ENCODE measurements at regions not wholly inside any gene's neighbourhood (a gene's known extent, or its start where the extent isn't known, plus 50 kb on each side); places are given as distances from the start of the nearest gene placed in this dataset.

DNA sequence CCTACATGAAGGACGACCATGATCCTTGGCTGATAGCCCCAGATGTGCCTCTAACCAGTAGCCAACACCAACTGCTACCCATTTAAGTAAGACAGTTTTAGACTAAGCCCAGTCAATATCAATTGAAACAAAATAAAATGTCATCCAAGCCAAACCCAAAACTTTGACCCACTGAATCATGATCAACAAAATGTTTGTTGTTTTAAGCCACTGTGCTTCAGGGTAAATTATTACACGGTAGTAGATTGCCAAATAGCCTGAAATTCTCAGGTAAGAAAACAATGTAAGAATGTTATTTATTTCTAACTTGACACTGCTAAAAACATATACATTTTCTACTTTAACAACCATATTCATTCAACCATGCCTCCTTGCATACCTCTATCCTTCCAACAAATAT lies 105.5 kb upstream of the PAPPA start:
- TF ChIP-seq, protein P1, sequence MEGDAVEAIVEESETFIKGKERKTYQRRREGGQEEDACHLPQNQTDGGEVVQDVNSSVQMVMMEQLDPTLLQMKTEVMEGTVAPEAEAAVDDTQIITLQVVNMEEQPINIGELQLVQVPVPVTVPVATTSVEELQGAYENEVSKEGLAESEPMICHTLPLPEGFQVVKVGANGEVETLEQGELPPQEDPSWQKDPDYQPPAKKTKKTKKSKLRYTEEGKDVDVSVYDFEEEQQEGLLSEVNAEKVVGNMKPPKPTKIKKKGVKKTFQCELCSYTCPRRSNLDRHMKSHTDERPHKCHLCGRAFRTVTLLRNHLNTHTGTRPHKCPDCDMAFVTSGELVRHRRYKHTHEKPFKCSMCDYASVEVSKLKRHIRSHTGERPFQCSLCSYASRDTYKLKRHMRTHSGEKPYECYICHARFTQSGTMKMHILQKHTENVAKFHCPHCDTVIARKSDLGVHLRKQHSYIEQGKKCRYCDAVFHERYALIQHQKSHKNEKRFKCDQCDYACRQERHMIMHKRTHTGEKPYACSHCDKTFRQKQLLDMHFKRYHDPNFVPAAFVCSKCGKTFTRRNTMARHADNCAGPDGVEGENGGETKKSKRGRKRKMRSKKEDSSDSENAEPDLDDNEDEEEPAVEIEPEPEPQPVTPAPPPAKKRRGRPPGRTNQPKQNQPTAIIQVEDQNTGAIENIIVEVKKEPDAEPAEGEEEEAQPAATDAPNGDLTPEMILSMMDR (IDR thresholded peaks at IDR 0.05), result no peak
- no peak for TF ChIP-seq POLR2AphosphoS5 (IDR thresholded peaks at IDR 0.05)

Measured in prostate gland (tissue), 2 donors.